Right renal cortex interstitium (tissue), 3 donors: ENCODE measurements at regions not wholly inside any gene's neighbourhood (a gene's known extent, or its start where the extent isn't known, plus 50 kb on each side); places are given as distances from the start of the nearest gene placed in this dataset.

Source experiments
- DNase-seq, 3 donors: peaks; one replicate each; pipeline ENCODE4 v3.0.0-alpha.2; 2013; ENCODE audit warnings: low read depth in 3 of 3, low spot score in 2 of 3

DNA sequence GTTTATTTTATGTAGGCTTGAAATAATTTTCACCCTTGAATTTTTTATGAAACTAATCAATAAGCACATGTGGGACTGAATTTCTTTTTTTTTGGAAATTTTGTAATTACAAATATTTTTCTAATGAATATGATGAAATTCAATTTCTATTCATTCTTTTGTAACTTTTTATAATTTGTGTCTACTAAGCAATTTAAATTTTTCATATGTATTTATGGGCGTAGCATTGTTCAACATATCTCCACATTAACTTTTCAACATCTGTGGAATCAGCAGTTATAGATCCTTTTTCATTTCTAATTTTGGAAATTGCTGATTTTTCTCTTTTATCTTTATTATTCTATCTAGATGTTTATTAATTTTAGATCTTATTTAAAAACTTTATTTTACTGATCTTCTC lies 1320.3 kb downstream of the C4orf33 start:
- DNase-seq, result no peak

DNA sequence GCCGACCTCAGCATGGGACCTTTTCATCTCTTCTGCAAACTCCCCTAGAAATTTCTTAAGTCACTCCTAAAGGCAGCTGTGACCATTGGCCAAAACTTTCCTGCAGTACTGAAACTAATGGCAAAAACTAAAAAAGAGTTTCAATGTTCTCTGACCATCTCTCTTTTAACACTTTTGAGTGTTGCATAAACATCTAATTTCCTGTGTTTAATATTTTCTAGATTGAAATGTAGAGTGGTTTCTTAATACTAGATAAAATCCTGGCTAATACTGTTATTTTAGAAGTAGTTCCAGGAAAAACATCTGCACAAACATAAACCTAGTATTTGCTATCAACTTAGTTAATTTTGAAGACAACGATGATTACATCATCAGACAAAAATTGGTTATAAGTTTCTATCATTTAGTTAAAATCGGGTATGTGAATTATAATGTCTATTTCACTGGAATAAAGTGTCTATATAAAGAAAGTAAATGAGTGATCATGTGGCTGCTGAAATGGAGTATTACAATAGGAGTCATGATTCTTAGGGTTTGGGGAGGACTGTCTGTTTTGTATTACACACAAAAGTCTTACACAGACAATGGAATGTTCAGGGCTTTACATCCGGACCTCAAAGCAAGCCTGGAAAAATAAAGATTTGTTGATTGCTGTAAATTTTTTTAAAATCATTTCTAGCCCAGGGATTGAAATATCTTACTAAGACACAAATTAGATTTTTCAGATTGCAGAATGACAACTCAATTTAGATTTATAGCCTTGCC lies 1323.4 kb downstream of the C4orf33 start:
- no peak for DNase-seq

DNA sequence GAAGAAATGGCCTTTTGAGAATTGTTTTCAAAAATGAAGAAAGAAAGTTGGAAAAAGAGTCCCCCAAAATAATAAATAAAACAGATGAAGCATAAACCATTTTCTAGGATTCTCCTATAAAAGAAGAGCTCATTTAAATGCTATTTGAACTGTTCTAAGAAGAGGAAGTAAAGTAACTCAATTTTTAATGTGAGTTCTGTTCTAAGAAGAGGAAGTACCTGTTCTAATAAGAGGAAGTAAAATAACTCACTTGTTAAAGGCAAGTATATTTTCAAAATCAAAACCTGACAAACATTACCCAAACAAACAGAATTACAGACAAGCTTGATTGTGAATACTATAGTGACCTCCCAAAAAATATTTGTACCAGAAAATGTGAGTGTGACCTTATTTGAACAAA lies 1326.3 kb downstream of the C4orf33 start:
- no peak for DNase-seq

DNA sequence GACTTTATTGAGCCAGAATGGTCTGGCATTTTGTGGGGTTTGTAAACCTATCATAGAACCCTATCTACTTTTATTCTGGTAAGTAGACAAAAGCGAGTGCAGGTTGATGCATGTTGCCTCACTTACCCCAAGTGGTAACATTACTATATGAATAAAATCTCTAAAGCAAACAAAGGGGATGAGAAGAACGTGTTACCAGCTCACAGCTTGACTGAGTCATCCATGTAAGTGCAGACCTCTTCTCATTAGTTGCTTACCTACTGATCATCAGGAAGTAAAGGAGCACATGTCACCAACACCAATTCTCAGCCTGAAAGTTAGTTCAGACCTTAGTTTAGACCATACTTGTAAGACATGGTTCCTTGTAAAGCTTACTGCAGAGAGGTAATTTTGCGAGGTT lies 1328.3 kb downstream of the C4orf33 start:
- DNase-seq, result no peak

DNA sequence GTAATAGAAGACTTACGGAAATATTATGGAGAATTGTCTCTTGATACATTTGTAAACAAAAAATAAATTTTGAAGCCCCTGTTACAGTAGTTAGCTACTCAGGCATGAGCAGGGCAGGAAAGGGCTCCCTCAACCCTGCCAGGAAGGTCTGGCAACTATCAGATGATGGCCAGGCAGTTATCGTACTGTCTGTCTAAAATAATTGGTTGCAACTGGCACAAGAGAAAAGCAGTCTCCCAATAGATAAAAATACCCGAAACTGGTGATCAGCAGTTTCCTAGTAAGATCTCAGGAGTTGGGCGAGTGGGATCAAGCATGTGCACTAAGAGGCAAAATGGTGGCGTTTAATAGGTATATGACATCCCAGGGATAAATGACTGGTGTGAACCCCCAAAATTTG lies 1336.3 kb downstream of the C4orf33 start:
- DNase-seq, result no peak

DNA sequence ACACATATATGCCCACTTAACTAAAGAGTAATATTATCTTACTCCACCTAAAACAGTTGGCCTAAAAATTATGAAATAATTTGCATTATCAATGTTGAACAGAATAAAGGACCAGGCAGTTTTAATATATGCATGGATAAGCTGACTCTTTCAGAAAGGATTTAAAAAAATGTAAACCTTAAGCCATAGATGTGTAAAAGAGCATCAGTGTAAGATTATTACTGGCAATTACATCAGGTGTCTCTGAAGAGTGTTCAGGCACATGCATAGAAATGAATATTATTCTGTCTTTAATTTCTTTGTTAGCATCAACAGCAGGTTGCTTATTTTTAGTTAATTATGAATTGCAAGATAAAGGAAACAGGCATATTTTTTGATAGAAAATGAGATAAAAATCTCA lies 1353.8 kb downstream of the C4orf33 start:
- no peak for DNase-seq

DNA sequence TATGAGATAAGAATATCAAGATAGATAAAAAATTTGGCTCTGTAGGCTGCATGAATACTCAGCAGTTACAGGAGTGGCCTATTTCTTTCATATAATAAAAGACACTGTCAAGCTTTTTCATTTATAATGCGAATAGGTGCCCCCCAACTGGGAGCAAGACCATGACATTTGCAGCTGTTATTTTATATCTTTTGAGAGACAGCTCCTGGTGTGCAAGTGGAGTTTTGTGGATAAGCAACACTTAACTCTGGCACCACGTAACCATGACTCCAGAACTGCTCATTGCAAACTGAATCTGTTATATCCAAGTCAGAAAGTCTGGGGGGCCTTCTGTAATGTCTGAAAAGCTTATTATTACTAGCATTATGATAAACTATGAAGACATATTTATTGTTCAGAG lies 1372.4 kb downstream of the C4orf33 start:
- no peak for DNase-seq

DNA sequence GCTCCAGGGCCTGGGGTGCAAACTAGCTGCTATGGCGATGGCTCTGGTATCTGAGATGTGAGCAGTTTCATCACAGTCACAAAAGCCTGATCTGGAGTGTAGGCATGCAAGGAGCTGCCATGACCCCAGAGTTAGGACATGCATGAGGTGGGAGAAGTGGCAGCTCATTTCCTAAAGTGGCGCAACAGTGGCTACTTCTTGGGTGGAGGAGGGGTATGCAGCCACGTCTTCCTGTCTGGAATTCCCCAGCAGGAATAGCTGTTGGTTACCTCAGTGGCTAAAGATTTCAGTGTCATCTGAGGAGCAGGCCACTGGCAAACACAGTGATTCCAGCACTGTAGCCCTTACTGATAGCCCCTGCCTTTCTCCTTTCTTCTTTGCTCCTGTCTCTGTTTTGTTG lies 1382.5 kb downstream of the C4orf33 start:
- no peak for DNase-seq

DNA sequence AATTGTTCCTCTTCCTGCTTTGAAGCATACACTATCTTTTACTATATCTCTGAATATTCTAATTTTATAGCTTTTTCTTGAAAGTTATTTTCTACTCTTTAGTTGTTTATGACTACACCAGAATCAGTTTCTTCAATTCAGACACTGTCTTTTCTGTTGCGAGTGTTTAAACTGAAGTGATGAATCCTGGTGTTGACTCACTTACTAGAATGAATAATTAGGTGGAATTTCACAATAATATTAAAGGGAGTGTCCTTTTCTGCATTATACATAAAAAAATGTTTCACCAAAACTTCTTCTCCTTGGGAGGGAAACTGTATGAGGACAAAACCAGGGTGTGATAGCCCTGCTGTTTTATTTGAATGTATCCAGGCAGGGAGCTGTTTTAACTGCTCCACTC lies 1383.1 kb downstream of the C4orf33 start:
- DNase-seq, result no peak

DNA sequence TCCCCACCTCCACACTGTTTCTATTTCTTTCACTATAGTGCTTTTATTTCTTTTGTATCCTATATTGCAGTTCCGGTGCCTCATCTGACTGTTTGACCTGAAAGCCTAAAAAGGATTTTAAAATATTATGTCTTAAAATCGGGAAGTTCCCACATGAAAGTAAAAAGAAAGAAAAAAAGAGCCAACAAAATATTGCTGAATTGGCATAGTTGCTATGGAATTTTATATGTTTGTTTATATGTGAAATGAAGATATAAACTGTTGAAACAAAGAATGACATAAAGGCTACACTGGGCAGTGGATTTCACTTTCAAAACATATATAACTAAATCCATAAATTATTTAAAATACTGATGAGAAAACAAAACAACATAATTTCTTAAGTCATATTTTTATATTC lies 1383.7 kb downstream of the C4orf33 start:
- no peak for DNase-seq

DNA sequence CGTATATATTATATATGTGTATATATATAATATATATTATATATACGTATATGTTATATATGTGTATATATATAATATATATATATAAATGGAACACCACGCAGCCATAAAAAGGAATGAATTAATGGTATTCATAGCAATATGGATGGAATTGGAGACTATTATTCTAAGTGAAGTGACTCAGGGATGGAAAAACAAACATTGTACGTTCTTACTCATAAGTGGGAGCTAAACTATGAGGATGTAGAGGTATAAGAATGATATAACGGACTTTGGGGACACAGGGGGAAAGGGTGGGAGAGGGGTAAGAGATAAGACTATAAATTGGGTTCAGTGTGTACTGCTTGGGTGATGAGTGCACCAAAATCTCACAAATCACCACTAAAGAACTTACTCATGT lies 1388.9 kb downstream of the C4orf33 start:
- DNase-seq, result no peak

DNA sequence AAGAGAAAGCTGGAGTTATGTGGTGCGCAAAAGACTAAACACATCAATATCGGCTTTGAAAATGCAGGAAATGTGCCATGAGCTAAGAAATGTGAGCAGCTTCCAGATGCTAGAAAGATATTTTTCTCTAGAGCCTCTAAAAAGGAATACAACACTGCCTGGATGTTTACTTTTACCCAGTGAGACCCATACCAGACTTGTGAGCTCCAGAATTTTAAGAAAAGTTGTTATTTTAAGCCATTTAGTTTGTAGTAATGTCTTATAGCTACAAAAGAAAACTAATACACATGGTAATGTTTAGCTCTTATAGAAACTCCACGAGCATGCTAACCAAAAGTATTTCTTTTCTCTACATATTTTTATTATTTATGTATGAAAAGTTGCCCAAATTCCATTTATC lies 1389.4 kb downstream of the C4orf33 start:
- no peak for DNase-seq

DNA sequence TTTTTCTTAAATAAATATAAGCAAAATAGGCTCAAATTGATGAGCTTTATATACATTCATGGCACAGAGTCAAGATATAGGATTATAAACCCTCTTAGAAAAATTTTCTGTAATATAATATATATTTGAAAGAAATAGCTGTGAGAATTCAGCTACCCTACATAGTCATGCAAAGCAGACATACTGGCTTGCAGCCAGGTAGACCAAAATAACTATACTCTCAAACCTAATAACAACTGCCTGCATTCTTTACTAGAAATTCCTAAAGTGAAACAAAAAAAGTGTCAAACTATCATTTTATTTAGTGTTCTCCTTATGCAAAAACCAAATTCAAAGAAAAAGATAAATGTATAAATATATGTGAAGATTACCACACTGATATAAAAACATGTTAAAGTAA lies 1390.2 kb downstream of the C4orf33 start:
- no peak for DNase-seq

DNA sequence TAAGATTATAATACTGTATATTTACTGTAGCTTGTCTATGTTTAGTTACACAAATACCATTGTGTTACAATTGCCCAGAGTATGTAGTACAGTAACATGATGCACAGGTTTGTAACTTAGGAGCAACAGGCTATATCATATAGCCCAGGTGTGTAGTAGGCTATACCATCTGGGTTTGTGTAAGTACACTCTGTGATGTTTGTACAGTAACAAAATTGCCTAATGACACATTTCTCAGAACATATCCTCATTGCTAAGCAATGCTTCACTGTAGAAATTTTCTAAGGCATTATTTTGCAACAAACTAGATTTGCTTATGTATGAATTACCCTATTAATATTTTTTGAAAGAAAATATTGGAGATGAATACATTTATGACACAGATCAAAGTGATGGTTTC lies 1390.9 kb downstream of the C4orf33 start:
- DNase-seq, result no peak

DNA sequence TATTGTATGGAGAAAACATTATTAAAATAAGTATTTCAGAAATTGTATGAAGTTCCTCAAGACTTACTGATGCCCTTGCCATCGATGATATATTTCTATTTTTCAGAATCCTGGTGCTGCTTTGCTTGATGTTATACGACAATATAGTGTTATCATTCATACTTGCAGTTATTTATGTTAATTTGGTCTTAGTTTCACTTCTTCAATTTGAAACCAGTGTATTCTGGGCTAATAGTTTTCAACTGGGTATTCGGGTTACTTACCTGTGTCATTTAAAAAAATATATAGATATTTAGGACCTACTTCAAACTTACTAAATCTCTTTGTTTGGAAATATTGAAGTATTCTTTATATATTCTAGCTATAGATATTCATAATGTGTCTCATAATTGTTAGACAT lies 1414.7 kb downstream of the C4orf33 start:
- DNase-seq, result no peak

DNA sequence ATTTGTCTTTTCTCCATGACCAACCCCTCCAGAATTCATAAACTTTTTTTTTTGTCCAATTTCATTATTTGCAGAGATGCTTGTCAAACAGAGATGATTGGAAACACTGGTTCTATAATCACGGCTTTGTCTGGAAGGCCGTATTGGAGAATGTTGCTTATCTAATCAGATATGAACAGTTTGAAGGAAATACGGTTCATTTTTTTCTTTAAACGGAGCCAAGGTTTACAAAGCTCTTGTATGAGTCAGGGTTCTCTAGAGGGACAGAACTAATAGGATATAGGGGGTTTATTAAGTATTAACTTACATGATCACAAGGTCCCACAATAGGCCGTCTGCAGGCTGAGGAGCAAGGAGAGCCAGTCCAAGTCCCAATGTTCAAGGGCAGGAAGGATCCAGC lies 1415.8 kb downstream of the C4orf33 start:
- DNase-seq, result no peak

DNA sequence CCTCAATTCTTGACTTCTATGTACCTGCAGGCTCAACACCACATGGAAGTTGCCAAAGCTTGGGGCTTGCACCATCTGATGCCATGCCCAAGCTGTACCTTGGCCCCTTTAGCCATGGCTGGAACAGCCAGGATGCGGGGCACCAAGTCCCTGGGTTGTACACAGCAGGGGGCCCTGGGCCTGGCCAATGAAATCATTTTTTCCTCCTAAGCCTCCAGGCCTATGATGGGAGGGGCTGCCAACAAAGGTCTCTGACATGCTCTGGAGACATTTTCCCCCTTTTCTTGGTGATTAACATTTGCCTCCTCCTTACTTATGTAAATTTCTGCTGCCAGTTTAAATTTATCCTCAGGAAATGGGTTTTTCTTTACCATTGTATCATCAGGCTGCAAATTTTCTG lies 1428.1 kb downstream of the C4orf33 start:
- DNase-seq, result no peak

DNA sequence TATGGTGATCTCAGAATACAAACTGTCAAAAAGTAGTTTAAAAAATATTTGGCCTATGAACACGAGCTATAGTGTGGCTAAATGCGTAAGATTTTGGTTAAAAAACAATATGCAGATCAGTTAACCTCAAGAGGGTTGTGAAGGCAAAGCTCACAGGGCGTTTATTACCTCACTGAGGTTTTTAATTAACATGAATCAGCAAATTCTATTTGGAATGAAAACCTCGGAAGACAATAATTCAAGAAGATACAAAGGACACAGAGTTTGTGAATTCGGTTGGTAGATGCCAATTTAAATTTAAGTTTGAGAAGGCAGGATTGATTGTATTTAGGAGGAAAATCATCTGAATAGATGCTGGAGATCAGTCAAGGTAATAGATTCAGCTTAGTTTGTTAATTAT lies 1434.6 kb downstream of the C4orf33 start:
- no peak for DNase-seq

DNA sequence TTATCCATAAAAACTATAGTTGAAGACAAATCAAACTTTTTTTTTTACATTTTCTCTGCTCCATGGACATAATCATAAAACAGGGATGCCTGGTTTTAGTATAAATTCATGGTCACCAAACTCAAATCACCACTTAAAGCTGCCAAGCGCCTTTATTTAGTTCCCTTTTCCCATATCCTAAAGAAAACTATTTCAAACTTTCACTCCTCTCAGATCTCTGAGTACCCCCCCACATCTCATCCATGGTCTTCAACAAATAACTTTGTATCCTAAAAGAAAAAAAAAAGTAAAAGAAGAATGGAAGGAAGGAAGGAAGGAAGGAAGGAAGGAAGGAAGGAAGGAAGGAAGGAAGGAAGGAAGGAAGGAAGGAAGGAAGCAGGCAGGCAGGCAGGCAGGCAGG lies 1438.7 kb downstream of the C4orf33 start:
- no peak for DNase-seq

DNA sequence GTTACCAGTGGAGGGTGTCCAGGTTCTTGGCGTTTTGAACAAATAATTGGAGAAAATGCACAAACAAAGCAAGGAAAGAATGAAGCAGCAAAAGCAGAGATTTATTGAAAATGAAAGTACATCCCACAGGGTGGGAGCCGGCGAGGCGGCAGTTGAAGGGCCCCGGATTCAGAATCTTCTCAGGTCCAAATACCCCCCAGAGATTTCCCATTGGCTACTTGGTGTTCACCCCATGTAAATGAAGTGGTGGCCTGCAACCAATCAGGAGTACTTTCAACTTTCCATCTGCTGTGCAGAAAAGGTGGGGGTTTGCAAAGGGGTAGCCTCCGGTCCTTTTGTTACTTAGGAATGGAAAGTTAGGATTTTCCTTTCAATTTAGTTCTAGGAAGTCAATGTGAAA lies 1447.0 kb downstream of the C4orf33 start:
- no peak for DNase-seq

DNA sequence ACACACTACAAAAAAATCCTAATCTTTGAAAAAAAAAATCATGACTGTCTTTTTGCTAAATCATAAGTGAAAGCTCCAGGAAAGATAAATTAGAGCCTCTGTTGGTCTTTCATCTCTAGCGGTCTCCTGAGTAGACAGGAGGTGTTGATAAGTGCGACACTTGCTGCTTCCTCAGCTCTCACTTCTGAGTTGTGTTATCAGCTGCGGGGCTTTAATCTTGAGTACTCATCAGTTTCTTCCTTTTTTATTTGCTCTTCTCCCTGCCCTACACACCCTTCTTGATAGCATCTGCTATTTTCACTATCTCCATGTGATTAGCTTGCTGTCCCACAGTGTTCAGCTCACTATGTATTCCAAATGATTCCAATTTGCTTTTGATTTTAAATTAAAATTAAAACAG lies 1449.2 kb downstream of the C4orf33 start:
- DNase-seq, result no peak

DNA sequence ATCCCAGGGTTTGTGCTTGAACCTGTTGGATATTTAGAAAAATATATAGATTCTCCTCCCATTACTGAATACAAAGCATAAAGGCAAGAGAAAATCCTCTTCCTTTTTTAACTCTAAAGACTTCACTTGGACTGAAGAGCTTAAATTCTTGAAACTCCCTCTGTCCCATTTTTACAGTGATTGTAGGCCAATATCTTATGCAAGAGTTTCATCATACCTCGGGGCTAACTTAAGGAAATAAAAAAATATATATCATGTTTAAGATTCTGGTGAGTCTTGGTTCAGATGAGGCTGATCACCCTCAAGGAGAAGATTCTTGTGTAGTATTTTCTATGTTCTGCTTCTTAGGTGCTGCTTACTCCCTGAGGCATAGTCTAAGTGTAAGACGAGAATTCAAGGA lies 1449.6 kb downstream of the C4orf33 start:
- no peak for DNase-seq

DNA sequence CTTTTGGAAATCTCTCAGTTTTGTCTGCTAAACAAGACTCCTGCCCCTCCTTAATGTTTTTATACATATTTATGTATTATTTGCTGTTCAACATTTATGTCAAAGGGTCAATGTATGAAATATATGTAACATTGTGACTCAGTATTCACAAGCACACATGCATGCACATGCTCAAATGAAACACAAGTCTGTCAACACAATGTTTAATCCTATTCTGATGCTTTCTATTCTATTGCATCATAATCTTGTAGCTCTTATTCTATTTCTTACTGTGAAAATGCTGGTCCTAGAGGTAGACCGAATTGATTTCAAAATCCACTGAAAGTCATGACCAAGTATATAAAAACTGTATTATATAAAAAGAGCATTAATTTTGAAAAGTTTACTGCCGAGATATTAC lies 1463.3 kb downstream of the C4orf33 start:
- DNase-seq, result no peak
